Activated B cell treated with CpG ODN at 0.5 μM for 24 hours (primary cell): ENCODE measurements at regions not wholly inside any gene's neighbourhood (a gene's known extent, or its start where the extent isn't known, plus 50 kb on each side); places are given as distances from the start of the nearest gene placed in this dataset.
"Not testable (repeated sequence)": the region's sequence is repeated elsewhere in the genome, so short reads cannot be mapped to it uniquely, and the experiment has no call there.

Experiments used
- ATAC-seq: fragments of 200-7000 bp; cut with Tn5 transposase; one replicate; pipeline ENCODE4 v1.10.0; 2021; ENCODE audit warnings: low read depth, mild to moderate bottlenecking, moderate library complexity
- CTCF ChIA-PET: fragments of 350-600 bp; sonication (Branson Sonifier 250); formaldehyde crosslinking; loops from one replicate; lab custom pipeline; 2021; ENCODE audit warnings: antibody characterized with exemption; lab: Charles Lee
- POLR2A ChIA-PET: fragments of 350-600 bp; sonication (Branson Sonifier 250); formaldehyde crosslinking; loops from one replicate; lab custom pipeline; 2021; ENCODE audit warnings: antibody characterized with exemption; lab: Charles Lee
- DNase-seq: peaks from one replicate; pipeline ENCODE4 v3.0.0; 2022
- H3K27ac Mint-ChIP-seq: one replicate; pipeline ENCODE4 v1.8.0; 2020; ENCODE audit warnings: mixed read lengths
- H3K27me3 Mint-ChIP-seq: one replicate; pipeline ENCODE4 v1.8.0; 2021; ENCODE audit warnings: mixed read lengths
- H3K36me3 Mint-ChIP-seq: one replicate; pipeline ENCODE4 v1.8.0; 2021; ENCODE audit warnings: low read depth, mixed read lengths
- H3K4me1 Mint-ChIP-seq: one replicate; pipeline ENCODE4 v1.8.0; 2021; ENCODE audit warnings: mixed read lengths
- H3K4me3 Mint-ChIP-seq: one replicate; pipeline ENCODE4 v1.8.0; 2020; ENCODE audit warnings: mild to moderate bottlenecking, mixed read lengths
- H3K9me3 Mint-ChIP-seq: one replicate; pipeline ENCODE4 v1.8.0; 2020; ENCODE audit warnings: mixed read lengths
- CTCF ChIP-seq: fragments of 200-600 bp; IDR thresholded peaks from one replicate; pipeline ENCODE4 v1.8.0; 2022; ENCODE audit warnings: antibody characterized with exemption, mild to moderate bottlenecking
- intact Hi-C: fragments of 100-400 bp; cut with micrococcal nuclease; formaldehyde crosslinking; loops from one replicate; pipeline ENCODE4 v1.15.1; 2024

- no peaks in the 10 kb centered on the region for H3K4me1 Mint-ChIP-seq
- intact Hi-C loops, result no loop called here
- DNase-seq, result no peak
- no peak overlapping the region for H3K27ac Mint-ChIP-seq
- POLR2A ChIA-PET, result no interaction called here
- peaks cover 2% of the 10 kb centered on the region for H3K9me3 Mint-ChIP-seq
- no peak for TF ChIP-seq CTCF
- H3K4me3 Mint-ChIP-seq, result no peak overlapping the region
- no peaks in the 10 kb centered on the region for H3K36me3 Mint-ChIP-seq
- H3K27me3 Mint-ChIP-seq, result peaks cover 9% of the 10 kb centered on the region
- no peak for ATAC-seq
- CTCF ChIA-PET, result interaction anchor here (0.5 kb wide), 1 partner anchor 1724 kb away, joined by 3 read pairs; no protein-coding TSS in a partner anchor
Observed at GRCh38 chr7:112581529-112581928, 100.7 kb downstream of the LSMEM1 start.

GRCh38 chr7:112584290-112584689 lies 103.5 kb downstream of the LSMEM1 start:
- H3K27ac Mint-ChIP-seq, result no peak overlapping the region
- ChIA-PET POLR2A (no interaction called here), CTCF (no interaction called here)
- no peak overlapping the region for H3K4me3 Mint-ChIP-seq
- no peaks in the 10 kb centered on the region for H3K9me3 Mint-ChIP-seq
- ATAC-seq, result no peak
- intact Hi-C loops, result no loop called here
- no peaks in the 10 kb centered on the region for H3K4me1 Mint-ChIP-seq
- DNase-seq, result no peak
- peaks cover 9% of the 10 kb centered on the region for H3K27me3 Mint-ChIP-seq
- H3K36me3 Mint-ChIP-seq, result no peaks in the 10 kb centered on the region
- no peak for TF ChIP-seq CTCF

- POLR2A ChIA-PET, result no interaction called here
- no peaks in the 10 kb centered on the region for H3K4me1 Mint-ChIP-seq
- intact Hi-C loops, result no loop called here
- H3K9me3 Mint-ChIP-seq, result no peaks in the 10 kb centered on the region
- no peak for TF ChIP-seq CTCF
- ATAC-seq (no peak), DNase-seq (no peak)
- peaks cover 3% of the 10 kb centered on the region for H3K27me3 Mint-ChIP-seq
- no peak overlapping the region for H3K27ac Mint-ChIP-seq
- CTCF ChIA-PET, result no interaction called here
- no peaks in the 10 kb centered on the region for H3K36me3 Mint-ChIP-seq
- H3K4me3 Mint-ChIP-seq, result no peak overlapping the region
Observed at GRCh38 chr7:112587504-112587903, 106.7 kb downstream of the LSMEM1 start.

GRCh38 chr7:112592565-112593263 lies 111.9 kb downstream of the LSMEM1 start:
- H3K4me1 Mint-ChIP-seq, H3K9me3 Mint-ChIP-seq, H3K36me3 Mint-ChIP-seq, H3K27ac Mint-ChIP-seq, H3K4me3 Mint-ChIP-seq, intact Hi-C loops, POLR2A ChIA-PET, CTCF ChIA-PET, ATAC-seq, H3K27me3 Mint-ChIP-seq, DNase-seq: not testable (repeated sequence)

- POLR2A ChIA-PET, result no interaction called here
- Mint-ChIP-seq H3K9me3 (no peaks in the 10 kb centered on the region), H3K27me3 (no peaks in the 10 kb centered on the region), H3K27ac (no peak overlapping the region), H3K4me3 (no peak overlapping the region), H3K36me3 (no peaks in the 10 kb centered on the region), H3K4me1 (no peaks in the 10 kb centered on the region)
- no peak for TF ChIP-seq CTCF
- DNase-seq, result no peak
- intact Hi-C loops, result no loop called here
- ATAC-seq, result no peak
- CTCF ChIA-PET, result no interaction called here
Observed at GRCh38 chr7:112594397-112594796, 113.6 kb downstream of the LSMEM1 start.

- ChIA-PET CTCF (no interaction called here), POLR2A (no interaction called here)
- H3K27me3 Mint-ChIP-seq, result no peaks in the 10 kb centered on the region
- no peak for DNase-seq
- TF ChIP-seq CTCF, result no peak
- H3K36me3 Mint-ChIP-seq, result no peaks in the 10 kb centered on the region
- H3K9me3 Mint-ChIP-seq, result no peaks in the 10 kb centered on the region
- intact Hi-C loops, result no loop called here
- H3K4me3 Mint-ChIP-seq, result no peak overlapping the region
- ATAC-seq, result no peak
- no peaks in the 10 kb centered on the region for H3K4me1 Mint-ChIP-seq
- no peak overlapping the region for H3K27ac Mint-ChIP-seq
Observed at GRCh38 chr7:112596260-112596659, 115.5 kb downstream of the LSMEM1 start.
